Osteoblast (primary cell): ENCODE measurements at regions not wholly inside any gene's neighbourhood (a gene's known extent, or its start where the extent isn't known, plus 50 kb on each side); places are given as distances from the start of the nearest gene placed in this dataset.
A peak's percentile ranks its signal among the peaks of the same experiment; 100 is the strongest.

Experiments used
- DNase-seq: peaks from one replicate; pipeline ENCODE4 v3.0.0; 2011; ENCODE audit warnings: low spot score, mixed read lengths; ENCODE audit not compliant: insufficient read length; ENCODE audit errors: missing footprints
- H2AFZ ChIP-seq: 2 replicates; pipeline ENCODE4 v1.6.0; 2011; ENCODE audit warnings: mild to moderate bottlenecking, low read length
- H3K27ac ChIP-seq: 2 replicates; pipeline ENCODE4 v1.5.1; 2011; ENCODE audit warnings: mild to moderate bottlenecking, low read depth, low read length, moderate library complexity
- H3K27me3 ChIP-seq: 2 replicates; pipeline ENCODE4 v1.6.0; 2012; ENCODE audit warnings: mild to moderate bottlenecking, control low read depth, inconsistent platforms, low read length, moderate library complexity; ENCODE audit not compliant: insufficient read depth
- H3K36me3 ChIP-seq: 2 replicates; pipeline ENCODE4 v1.5.1; 2011; ENCODE audit warnings: mild to moderate bottlenecking, low read length, control low read depth, moderate library complexity; ENCODE audit not compliant: insufficient read depth
- H3K4me1 ChIP-seq: 2 replicates; pipeline ENCODE4 v1.5.1; 2011; ENCODE audit warnings: mild to moderate bottlenecking, low read length, control low read depth, moderate library complexity; ENCODE audit not compliant: insufficient read depth
- H3K4me2 ChIP-seq: 2 replicates; pipeline ENCODE4 v1.6.0; 2011; ENCODE audit warnings: mild to moderate bottlenecking, low read length; ENCODE audit not compliant: insufficient read depth
- H3K4me3 ChIP-seq: fragments of 200-600 bp; sonication (generic); 3 replicates; pipeline ENCODE4 v1.5.1; 2012; ENCODE audit warnings: mild to moderate bottlenecking, low read length, inconsistent platforms; ENCODE audit not compliant: insufficient read depth
- H3K79me2 ChIP-seq: 2 replicates; pipeline ENCODE4 v1.6.0; 2012; ENCODE audit warnings: mild to moderate bottlenecking, low read length, control low read depth, inconsistent platforms; ENCODE audit not compliant: insufficient read depth
- H3K9me3 ChIP-seq: 2 replicates; pipeline ENCODE4 v1.5.1; 2011; ENCODE audit warnings: low read depth, low read length, control low read depth
- H4K20me1 ChIP-seq: 2 replicates; pipeline ENCODE4 v1.6.0; 2012; ENCODE audit warnings: mild to moderate bottlenecking, low read length, control low read depth; ENCODE audit not compliant: insufficient read depth
- CTCF ChIP-seq: IDR thresholded peaks from 2 replicates; pipeline ENCODE4 v1.5.1; 2011; ENCODE audit warnings: mild to moderate bottlenecking, low read depth, low read length, moderate library complexity; ENCODE audit errors: extremely low read depth

GRCh38 chr15:96047255-96047931, 283.1 kb upstream of the NR2F2 start:
- no peak for TF ChIP-seq CTCF
- DNase-seq = peak; percentile 80
- H3K27ac ChIP-seq = peak overlapping the region; percentile 71
- H3K4me1 ChIP-seq = peaks cover 12% of the 10 kb centered on the region
- H3K27me3 ChIP-seq = no peaks in the 10 kb centered on the region
- H3K36me3 ChIP-seq = no peaks in the 10 kb centered on the region
- H3K4me2 ChIP-seq = peak overlapping the region; percentile 67
- H3K4me3 ChIP-seq = peak overlapping the region; percentile 1
- no peaks in the 10 kb centered on the region for H3K9me3 ChIP-seq
- H2AFZ ChIP-seq = peak overlapping the region; percentile 11
- H4K20me1 ChIP-seq = no peaks in the 10 kb centered on the region
- no peaks in the 10 kb centered on the region for H3K79me2 ChIP-seq

- TF ChIP-seq CTCF = no peak
- Histone ChIP-seq H3K4me2 (no peak overlapping the region), H3K36me3 (no peaks in the 10 kb centered on the region), H3K79me2 (no peaks in the 10 kb centered on the region), H4K20me1 (no peaks in the 10 kb centered on the region), H3K27ac (no peak overlapping the region), H3K27me3 (no peaks in the 10 kb centered on the region), H3K9me3 (no peaks in the 10 kb centered on the region), H3K4me1 (peaks cover 12% of the 10 kb centered on the region), H3K4me3 (no peak overlapping the region), H2AFZ (no peak overlapping the region)
- DNase-seq = no peak
These were observed 281.2 kb upstream of the NR2F2 start for GRCh38 chr15:96049323-96049722.

GRCh38 chr15:96049766-96050165, 280.7 kb upstream of the NR2F2 start:
- peaks cover 12% of the 10 kb centered on the region for H3K4me1 ChIP-seq
- H3K27ac ChIP-seq = no peak overlapping the region
- H3K4me3 ChIP-seq = no peak overlapping the region
- no peaks in the 10 kb centered on the region for H3K27me3 ChIP-seq
- no peaks in the 10 kb centered on the region for H3K36me3 ChIP-seq
- no peak for TF ChIP-seq CTCF
- no peaks in the 10 kb centered on the region for H3K9me3 ChIP-seq
- no peak overlapping the region for H3K4me2 ChIP-seq
- no peaks in the 10 kb centered on the region for H4K20me1 ChIP-seq
- no peak for DNase-seq
- H3K79me2 ChIP-seq = no peaks in the 10 kb centered on the region
- no peak overlapping the region for H2AFZ ChIP-seq

- Histone ChIP-seq H3K79me2 (no peaks in the 10 kb centered on the region), H4K20me1 (no peaks in the 10 kb centered on the region), H3K4me3 (no peak overlapping the region), H3K36me3 (no peaks in the 10 kb centered on the region), H2AFZ (no peak overlapping the region), H3K27me3 (no peaks in the 10 kb centered on the region), H3K4me2 (no peak overlapping the region), H3K27ac (no peak overlapping the region), H3K9me3 (no peaks in the 10 kb centered on the region), H3K4me1 (peaks cover 8% of the 10 kb centered on the region)
- no peak for TF ChIP-seq CTCF
- no peak for DNase-seq
These were observed 278.9 kb upstream of the NR2F2 start for GRCh38 chr15:96051598-96051997.
